Activated CD8-positive, alpha-beta memory T cell treated with anti-CD3 and anti-CD28 coated beads for 1 hour (primary cell): ENCODE measurements at regions not wholly inside any gene's neighbourhood (a gene's known extent, or its start where the extent isn't known, plus 50 kb on each side); places are given as distances from the start of the nearest gene placed in this dataset.

ENCODE experiments used
- DNase-seq, 2 donors: peaks; one replicate each; pipeline ENCODE4 v3.0.0-alpha.2; 2020; ENCODE audit warnings: low read depth in 1 of 2; ENCODE audit errors: extremely low read depth in 1 of 2

- DNase-seq = no peak
Measured at GRCh38 chr2:121038431-121038830, 246.6 kb downstream of the TFCP2L1 start.

DNA sequence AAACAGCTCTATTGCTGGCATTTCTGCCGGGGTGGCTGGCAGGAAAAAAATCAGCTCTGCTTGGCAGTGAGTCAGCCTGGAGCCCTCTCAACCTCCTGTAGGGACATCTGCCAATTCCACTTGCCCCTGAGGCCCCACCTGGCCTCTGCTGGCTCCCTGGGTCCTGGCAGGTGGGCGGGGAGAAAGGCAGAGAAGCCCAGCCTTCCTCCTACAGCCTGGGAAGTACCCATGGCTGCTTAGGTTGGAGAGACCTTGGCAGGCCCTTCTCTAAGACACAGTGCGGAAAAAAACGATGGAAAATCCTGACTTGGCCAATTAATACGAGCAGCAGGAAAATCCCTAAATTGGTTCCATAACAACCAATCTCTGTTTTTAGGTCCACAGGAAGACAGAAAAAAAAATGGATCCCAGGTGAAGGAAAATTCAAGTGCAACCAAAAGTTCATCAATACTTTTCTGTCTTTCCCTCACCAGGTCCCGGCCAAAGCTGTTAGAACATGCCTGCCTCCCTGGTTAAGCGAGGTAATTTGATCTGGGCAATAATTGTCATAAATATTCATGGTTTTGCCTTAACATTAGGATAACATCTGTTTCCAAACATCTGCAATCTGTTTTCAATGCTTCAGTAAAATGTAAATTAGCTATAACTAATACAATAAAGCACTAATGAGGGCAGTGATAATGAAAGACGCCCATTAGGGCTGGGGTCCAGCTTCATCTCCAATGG lies 245.9 kb downstream of the TFCP2L1 start:
- DNase-seq = no peak

DNA sequence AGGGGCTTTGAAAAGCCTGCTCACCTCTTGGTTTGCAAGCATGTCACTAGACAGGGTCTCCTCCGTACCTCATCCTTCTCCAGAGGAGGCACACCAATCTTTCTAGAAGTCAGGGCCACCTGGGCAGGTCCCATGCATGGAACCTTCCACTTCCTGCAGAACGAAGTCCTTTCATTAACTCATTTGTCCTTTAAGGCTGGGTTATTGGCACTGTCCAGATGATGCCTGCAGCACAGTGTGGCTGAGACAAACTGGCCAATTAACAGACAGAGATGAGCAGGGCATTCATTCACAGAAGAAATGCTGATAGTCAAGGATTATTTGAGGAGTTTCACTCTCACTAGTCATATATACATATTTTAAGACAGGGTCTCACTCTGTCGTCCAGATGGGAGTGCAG lies 245.3 kb downstream of the TFCP2L1 start:
- no peak for DNase-seq

- DNase-seq = no peak
Measured at GRCh38 chr2:121041516-121041915, 243.5 kb downstream of the TFCP2L1 start.

GRCh38 chr2:121043061-121043826 lies 241.8 kb downstream of the TFCP2L1 start:
- DNase-seq = no peak

DNA sequence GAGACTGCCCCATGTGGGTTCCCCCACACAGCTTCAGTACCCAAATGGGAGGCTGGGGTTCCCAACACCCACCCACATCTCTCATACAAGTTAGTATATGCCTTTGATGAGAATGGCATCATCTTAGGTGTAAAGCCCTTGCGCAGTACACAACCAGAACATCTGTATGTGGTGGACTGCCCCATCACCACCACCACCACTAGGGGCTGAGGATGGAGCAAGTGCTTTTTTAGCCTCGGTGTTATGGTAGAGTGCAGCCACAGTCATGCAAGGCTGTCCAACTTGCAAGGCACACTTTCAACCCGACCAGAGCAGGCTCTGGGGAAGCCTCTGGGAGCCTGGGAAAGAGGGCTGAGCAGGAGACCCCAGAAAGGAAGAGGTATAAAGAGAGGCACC lies 241.2 kb downstream of the TFCP2L1 start:
- no peak for DNase-seq

GRCh38 chr2:121044412-121044811 lies 240.6 kb downstream of the TFCP2L1 start:
- DNase-seq = no peak

GRCh38 chr2:121045245-121045644 lies 239.8 kb downstream of the TFCP2L1 start:
- DNase-seq = no peak

- no peak for DNase-seq
Measured at GRCh38 chr2:121046335-121046734, 238.7 kb downstream of the TFCP2L1 start.

DNA sequence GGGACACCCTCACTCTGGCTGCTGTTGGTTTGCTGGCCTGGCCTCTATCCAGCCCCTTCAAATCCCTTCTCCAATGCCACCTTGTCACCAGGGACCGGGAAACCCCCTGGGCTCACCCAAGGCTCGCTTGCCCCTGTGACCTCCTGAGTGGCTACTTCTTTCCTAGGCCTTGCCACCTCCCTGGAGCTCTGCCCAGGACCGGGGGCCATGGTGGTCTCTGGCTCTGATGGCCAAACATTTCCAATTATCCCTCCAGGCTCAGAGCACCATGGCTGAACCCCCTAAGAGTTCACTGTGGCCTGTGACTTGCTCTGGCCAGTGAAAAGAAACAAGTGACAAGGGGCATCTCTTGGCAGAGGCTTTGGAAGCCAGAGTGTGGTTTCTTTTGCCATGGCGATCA lies 237.6 kb downstream of the TFCP2L1 start:
- DNase-seq = no peak

DNA sequence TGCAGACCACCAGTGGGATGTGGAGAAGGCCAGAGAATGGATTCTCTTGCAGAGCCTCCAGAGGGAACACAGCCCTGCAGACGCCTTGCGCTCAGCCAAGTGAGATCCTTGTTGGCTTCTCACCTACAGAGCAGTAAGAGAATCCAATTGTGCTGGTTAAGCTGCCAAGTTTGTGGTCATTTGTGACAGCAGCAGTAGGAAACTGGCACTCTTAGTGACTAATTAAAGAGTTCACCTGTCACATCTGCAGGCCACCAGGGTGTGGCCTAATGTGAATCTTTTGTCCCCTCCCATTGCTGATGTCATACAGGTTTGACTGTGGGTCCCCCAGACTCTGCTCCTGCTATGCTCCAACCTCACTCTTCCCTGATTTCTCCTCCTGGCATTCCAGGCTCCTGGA lies 235.9 kb downstream of the TFCP2L1 start:
- DNase-seq = no peak

DNA sequence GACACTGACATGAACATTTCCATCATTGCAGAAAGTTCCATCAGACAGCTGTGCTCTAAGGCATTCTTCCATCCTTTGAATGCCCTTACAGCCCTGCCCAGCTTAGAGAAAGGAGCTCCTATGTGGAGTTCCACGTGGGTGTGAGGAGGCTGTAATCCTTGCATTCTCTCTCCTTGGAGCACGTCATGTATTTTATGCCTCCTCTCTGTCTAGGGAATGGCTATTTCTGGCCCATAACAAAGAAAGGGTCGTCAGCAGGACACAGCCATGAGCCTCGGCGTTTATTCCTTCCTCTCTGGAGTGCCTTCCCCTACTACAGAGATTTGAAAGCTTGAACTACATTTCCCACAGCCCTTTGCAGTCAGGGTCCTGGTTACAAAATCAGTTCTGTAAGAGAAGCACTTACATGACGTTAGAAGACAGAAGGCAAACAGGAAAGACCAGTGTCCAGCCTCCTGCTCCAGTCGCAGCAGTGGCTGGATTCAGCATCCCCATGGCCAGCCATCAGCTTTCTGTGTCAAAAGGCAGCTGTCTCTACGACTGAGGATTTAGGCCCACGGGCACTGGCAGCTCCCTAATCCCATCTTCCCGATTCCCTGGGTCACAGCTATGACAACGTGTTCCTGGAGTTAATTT lies 234.9 kb downstream of the TFCP2L1 start:
- no peak for DNase-seq

- DNase-seq = no peak
Measured at GRCh38 chr2:121051311-121051710, 233.7 kb downstream of the TFCP2L1 start.

- DNase-seq = no peak
Measured at GRCh38 chr2:121052023-121052422, 233.0 kb downstream of the TFCP2L1 start.

DNA sequence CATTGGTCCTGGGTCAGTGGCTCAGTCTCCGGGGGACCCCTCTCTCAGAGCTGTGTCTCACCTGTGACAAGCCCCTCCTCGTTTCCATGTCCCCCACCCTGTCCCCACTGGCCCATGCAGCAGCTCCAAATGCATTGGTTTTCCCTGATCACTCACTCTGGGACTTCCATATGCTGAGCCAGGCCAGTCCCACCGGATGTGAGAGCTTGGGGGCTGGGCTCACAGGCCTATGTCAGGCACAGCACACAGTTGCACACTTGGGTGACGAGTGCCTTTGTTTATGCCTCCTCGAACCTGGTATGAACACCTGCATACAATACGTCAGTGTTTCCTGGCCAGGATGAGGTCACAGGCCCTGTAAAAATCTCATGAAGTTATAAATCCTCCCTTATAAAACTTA lies 232.5 kb downstream of the TFCP2L1 start:
- DNase-seq = no peak

DNA sequence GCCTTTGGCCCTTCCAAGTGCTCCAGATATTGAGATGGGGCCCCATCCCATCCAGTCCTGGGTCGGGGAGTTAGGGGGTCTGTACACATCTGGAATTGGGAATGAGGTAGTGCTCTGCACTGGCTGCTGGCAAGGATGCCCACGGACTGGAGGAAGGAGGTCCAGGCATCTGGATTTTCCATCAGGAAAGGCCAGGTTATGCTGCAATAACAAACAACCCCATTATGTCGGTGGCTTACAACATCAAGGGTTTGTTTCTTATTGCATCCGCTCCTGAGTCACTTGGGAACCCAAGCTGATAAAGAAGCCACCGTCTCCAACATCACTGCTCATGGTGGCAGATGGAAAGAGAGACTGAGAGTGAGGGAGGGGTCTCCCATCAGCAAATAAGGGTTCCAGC lies 229.9 kb downstream of the TFCP2L1 start:
- DNase-seq = no peak

DNA sequence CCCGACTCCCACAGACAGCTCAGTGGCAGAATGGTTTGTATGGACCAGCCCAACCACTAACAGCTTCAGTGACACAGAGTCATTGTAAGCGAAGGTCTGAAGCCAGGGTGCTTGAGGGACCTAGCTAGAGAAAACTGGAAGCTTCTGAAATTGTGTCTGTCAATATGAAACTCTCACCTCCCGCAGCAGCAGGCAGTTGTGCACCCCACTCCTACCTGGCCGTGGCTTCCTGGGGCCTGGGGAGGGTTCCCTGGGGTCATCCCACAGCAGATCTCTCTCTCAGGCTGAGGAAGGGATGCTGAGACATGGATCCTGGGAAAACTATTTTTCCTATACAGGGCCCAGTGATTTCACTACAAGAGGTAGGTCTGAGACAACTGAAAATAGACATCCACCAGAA lies 229.5 kb downstream of the TFCP2L1 start:
- no peak for DNase-seq

DNA sequence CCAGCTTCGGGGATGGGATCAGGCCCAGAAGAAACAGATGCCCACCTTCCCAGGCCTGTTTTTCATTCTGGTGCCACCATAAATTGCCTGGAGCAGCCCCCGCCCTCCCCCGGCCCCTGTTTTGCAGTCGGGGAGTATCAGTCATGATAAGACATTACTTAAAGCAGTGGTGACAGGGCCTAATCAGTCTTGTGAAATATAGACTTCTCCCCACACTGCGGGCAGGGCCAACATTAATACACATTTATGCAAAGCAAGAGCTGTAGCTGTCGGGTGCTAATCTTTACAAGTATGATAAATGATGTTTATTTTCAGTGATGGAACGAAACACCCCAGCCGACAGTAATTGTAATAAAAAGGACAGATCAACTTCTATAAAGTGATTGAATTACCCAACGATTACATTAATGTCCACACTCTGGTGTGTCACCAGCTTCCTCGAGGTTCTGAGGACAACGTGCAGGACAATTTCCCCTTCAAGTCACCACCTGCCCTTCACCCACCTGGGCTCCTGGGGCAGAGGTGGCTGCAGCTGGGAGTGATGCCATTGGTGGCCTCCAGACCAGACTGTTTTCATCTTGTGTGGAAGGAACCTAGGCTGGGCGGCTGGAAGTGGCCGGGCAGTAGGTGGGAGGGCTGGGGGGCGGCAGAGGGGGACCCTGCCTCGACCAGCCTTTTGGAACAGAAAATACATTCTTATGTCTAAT lies 226.0 kb downstream of the TFCP2L1 start:
- DNase-seq = no peak

GRCh38 chr2:121059651-121060649 lies 225.1 kb downstream of the TFCP2L1 start:
- no peak for DNase-seq

DNA sequence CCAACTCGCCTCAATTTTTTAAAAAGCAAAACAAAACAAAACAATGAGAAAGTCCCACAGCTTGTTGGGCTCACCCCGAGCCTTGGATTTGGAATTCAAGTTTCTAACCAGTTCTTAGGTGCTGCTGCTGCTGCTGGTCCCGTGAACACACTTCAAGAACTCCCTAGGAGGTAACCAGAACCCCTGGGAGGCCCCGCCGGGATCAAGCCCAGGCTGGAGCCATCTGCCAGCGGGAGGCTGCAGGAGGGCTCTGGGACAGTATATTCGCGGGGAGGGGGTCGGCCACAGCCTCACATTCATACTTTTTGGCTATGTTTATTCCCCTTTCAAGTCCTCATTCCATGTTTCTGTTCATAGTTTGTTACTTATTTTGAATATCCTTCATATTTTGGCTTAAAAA lies 223.4 kb downstream of the TFCP2L1 start:
- no peak for DNase-seq
